H1 (cell line): ENCODE measurements at regions not wholly inside any gene's neighbourhood (a gene's known extent, or its start where the extent isn't known, plus 50 kb on each side); places are given as distances from the start of the nearest gene placed in this dataset.

Experiments used
- CTCF ChIA-PET: fragments of 300-600 bp; sonication (Branson Sonifier 250); formaldehyde crosslinking; loops from one replicate; lab custom pipeline; 2021; ENCODE audit not compliant: partially characterized antibody; lab: Charles Lee
- POLR2A ChIA-PET: fragments of 300-600 bp; sonication (Branson Sonifier 250); formaldehyde crosslinking; loops from one replicate; lab custom pipeline; 2021; ENCODE audit warnings: inconsistent platforms; ENCODE audit not compliant: partially characterized antibody; lab: Charles Lee
- DNase-seq, 2 experiments: peaks; one replicate each; pipeline versions ENCODE4 v3.0.0 to v3.0.0-alpha.2; 2010 to 2022; ENCODE audit warnings: low spot score in 2 of 2, low read depth in 1 of 2, mixed read lengths in 1 of 2
- FAIRE-seq: peaks from 2 replicates; lab custom pipeline; 2011; peaks lifted over from hg19 to GRCh38; lab: Jason Lieb, UNC
- H2AFZ ChIP-seq: 2 replicates; pipeline ENCODE4 v1.8.1; 2012; ENCODE audit warnings: low read length, inconsistent platforms
- H2AK5ac ChIP-seq: 2 replicates; pipeline ENCODE4 v1.6.1; 2013; ENCODE audit warnings: low read depth, low read length
- H2BK120ac ChIP-seq: replicated peaks from 2 replicates; pipeline ENCODE3; 2013; ENCODE audit warnings: low read depth, low read length, inconsistent platforms
- H2BK12ac ChIP-seq: 2 replicates; pipeline ENCODE4 v1.6.1; 2013; ENCODE audit warnings: low read depth, low read length
- H2BK15ac ChIP-seq: 2 replicates; pipeline ENCODE4 v1.6.1; 2013; ENCODE audit warnings: low read length
- H2BK20ac ChIP-seq: 2 replicates; pipeline ENCODE4 v1.6.1; 2013; ENCODE audit warnings: low read length
- H2BK5ac ChIP-seq: 2 replicates; pipeline ENCODE4 v1.6.1; 2013; ENCODE audit warnings: low read depth, low read length
- H3K14ac ChIP-seq: 2 replicates; pipeline ENCODE4 v1.6.1; 2013; ENCODE audit warnings: inconsistent platforms; ENCODE audit not compliant: insufficient read length
- H3K18ac ChIP-seq: 2 replicates; pipeline ENCODE4 v1.6.1; 2013; ENCODE audit warnings: low read length; ENCODE audit errors: extremely low read depth
- H3K23ac ChIP-seq: 2 replicates; pipeline ENCODE4 v1.6.1; 2013; ENCODE audit warnings: inconsistent platforms; ENCODE audit not compliant: insufficient read length
- H3K23me2 ChIP-seq: 2 replicates; pipeline ENCODE4 v1.6.1; 2013; ENCODE audit warnings: low read depth, low read length
- H3K27ac ChIP-seq: 2 replicates; pipeline ENCODE4 v1.6.1; 2011; ENCODE audit warnings: low read depth, low read length, inconsistent platforms
- H3K27me3 ChIP-seq, 4 experiments: replicated peaks in 1 of 4; 1 replicate in 1 of 4; 2 replicates in 3 of 4; pipeline versions ENCODE4 v1.6.1 to v1.8.1; 2011 to 2013; ENCODE audit warnings: low read length in 3 of 4, mild to moderate bottlenecking in 3 of 4, inconsistent platforms in 2 of 4, mixed read lengths in 2 of 4, moderate library complexity in 1 of 4; ENCODE audit not compliant: control insufficient read depth in 3 of 4, insufficient read depth in 3 of 4; ENCODE audit errors: extremely low read depth in 1 of 4
- H3K36me3 ChIP-seq, 4 experiments: 2 replicates each; pipeline versions ENCODE4 v1.6.1 to v1.8.1; 2011 to 2013; ENCODE audit warnings: mild to moderate bottlenecking in 4 of 4, low read length in 3 of 4, moderate library complexity in 2 of 4, control low read depth in 1 of 4, inconsistent platforms in 1 of 4; ENCODE audit not compliant: insufficient read depth in 4 of 4, control insufficient read depth in 2 of 4
- H3K4ac ChIP-seq: replicated peaks from 2 replicates; pipeline ENCODE3; 2013; ENCODE audit warnings: low read length, low read depth, mixed read lengths, inconsistent platforms; ENCODE audit not compliant: insufficient read length
- H3K4me1 ChIP-seq, 4 experiments: replicated peaks in 1 of 4; 1 replicate in 1 of 4; 2 replicates in 3 of 4; pipeline versions ENCODE4 v1.6.1 to v1.8.1; 2011 to 2013; ENCODE audit warnings: low read length in 3 of 4, inconsistent platforms in 2 of 4, mixed read lengths in 1 of 4; ENCODE audit not compliant: insufficient read depth in 4 of 4, control insufficient read depth in 3 of 4
- H3K4me2 ChIP-seq, 2 experiments: 2 replicates each; pipeline versions ENCODE4 v1.6.1 to v1.8.1; 2011 to 2013; ENCODE audit warnings: low read depth in 2 of 2, low read length in 2 of 2, control low read depth in 1 of 2, inconsistent platforms in 1 of 2, mild to moderate bottlenecking in 1 of 2; ENCODE audit not compliant: insufficient read depth in 1 of 2
- H3K4me3 ChIP-seq, 4 experiments: fragments of 200-600, 300-600 bp in 1 of 4; sonication (generic), shearing (Covaris generic), sonication (Bioruptor Twin) in 1 of 4; 2 replicates each; pipeline versions ENCODE4 v1.5.1 to v1.8.1; 2011 to 2016; ENCODE audit warnings: low read length in 4 of 4, low read depth in 3 of 4, control low read depth in 2 of 4, inconsistent platforms in 2 of 4, mild to moderate bottlenecking in 2 of 4, mixed read lengths in 1 of 4, moderate library complexity in 1 of 4; ENCODE audit not compliant: insufficient read depth in 2 of 4; ENCODE audit errors: extremely low read depth in 1 of 4
- H3K56ac ChIP-seq: replicated peaks from 2 replicates; pipeline ENCODE3; 2013; ENCODE audit warnings: low read depth, mild to moderate bottlenecking, mixed read lengths, low read length, inconsistent platforms; ENCODE audit not compliant: insufficient read length
- H3K79me1 ChIP-seq: 2 replicates; pipeline ENCODE4 v1.6.1; 2013; ENCODE audit warnings: low read depth, low read length, control low read depth
- H3K79me2 ChIP-seq, 2 experiments: 2 replicates each; pipeline versions ENCODE4 v1.6.1 to v1.8.1; 2012 to 2013; ENCODE audit warnings: low read length in 2 of 2, mild to moderate bottlenecking in 2 of 2, inconsistent platforms in 1 of 2; ENCODE audit not compliant: insufficient read depth in 2 of 2, control insufficient read depth in 1 of 2
- H3K9ac ChIP-seq, 4 experiments: replicated peaks in 1 of 4; 1 replicate in 1 of 4; 2 replicates in 3 of 4; pipeline versions ENCODE4 v1.6.1 to v1.8.1; 2011 to 2013; ENCODE audit warnings: low read depth in 3 of 4, low read length in 3 of 4, control low read depth in 2 of 4, mild to moderate bottlenecking in 2 of 4, moderate library complexity in 2 of 4, inconsistent platforms in 1 of 4; ENCODE audit errors: extremely low read depth in 1 of 4
- H3K9me3 ChIP-seq, 2 experiments: 2 replicates each; pipeline versions ENCODE4 v1.6.1 to v1.8.1; 2012 to 2013; ENCODE audit warnings: mild to moderate bottlenecking in 2 of 2, moderate library complexity in 2 of 2, control low read depth in 1 of 2, inconsistent platforms in 1 of 2, low read depth in 1 of 2, low read length in 1 of 2, mixed read lengths in 1 of 2; ENCODE audit not compliant: insufficient read depth in 2 of 2
- H4K20me1 ChIP-seq, 2 experiments: replicated peaks in 1 of 2; 2 replicates each; pipeline versions ENCODE3 to v1.8.1; 2011 to 2013; ENCODE audit warnings: inconsistent platforms in 2 of 2, low read length in 2 of 2, mild to moderate bottlenecking in 1 of 2; ENCODE audit not compliant: insufficient read depth in 2 of 2, control insufficient read depth in 1 of 2
- H4K5ac ChIP-seq: 2 replicates; pipeline ENCODE4 v1.6.1; 2013; ENCODE audit warnings: low read length, low read depth, mixed read lengths, inconsistent platforms; ENCODE audit not compliant: insufficient read length
- H4K8ac ChIP-seq: 2 replicates; pipeline ENCODE4 v1.8.0; 2013; ENCODE audit warnings: mild to moderate bottlenecking, moderate library complexity, low read length, inconsistent platforms; ENCODE audit not compliant: insufficient read depth; ENCODE audit errors: extremely low read depth
- H4K91ac ChIP-seq: replicated peaks from 2 replicates; pipeline ENCODE3; 2013; ENCODE audit warnings: low read length, mixed read lengths, inconsistent platforms; ENCODE audit not compliant: insufficient read length
- ASH2L ChIP-seq: fragments of 200-600, 300-600 bp; sonication (generic); IDR thresholded peaks from one replicate; pipeline ENCODE4 v1.7.1; 2017; ENCODE audit warnings: low read length
- CEBPB ChIP-seq: IDR thresholded peaks from 2 replicates; pipeline ENCODE4 v1.6.1; 2012; ENCODE audit warnings: low read depth, low read length
- CHD2 ChIP-seq: IDR thresholded peaks from 2 replicates; pipeline ENCODE4 v1.6.1; 2012; ENCODE audit warnings: low read length, improper control_type of control experiment
- EZH2 ChIP-seq: fragments of 200-600 bp; sonication (generic); IDR thresholded peaks from 2 replicates; pipeline ENCODE4 v1.7.1; 2012; ENCODE audit warnings: low read depth, mild to moderate bottlenecking, moderate library complexity, low read length, inconsistent platforms; ENCODE audit not compliant: severe bottlenecking
- GTF2F1 ChIP-seq: IDR thresholded peaks from 2 replicates; pipeline ENCODE4 v1.6.1; 2012; ENCODE audit warnings: low read depth, low read length, improper control_type of control experiment, borderline replicate concordance
- HDAC2 ChIP-seq, 2 experiments: fragments of 300-600 bp in 1 of 2; sonication (generic) in 1 of 2; IDR thresholded peaks; 2 replicates each; pipeline ENCODE4 v1.6.1; 2011 to 2012; ENCODE audit warnings: low read depth in 2 of 2, low read length in 2 of 2, mild to moderate bottlenecking in 2 of 2, moderate library complexity in 2 of 2, borderline replicate concordance in 1 of 2, inconsistent platforms in 1 of 2
- JUN ChIP-seq: IDR thresholded peaks from 2 replicates; pipeline ENCODE4 v1.6.1; 2011; ENCODE audit warnings: low read depth, mild to moderate bottlenecking, improper control_type of control experiment, low read length
- RAD21 ChIP-seq, 2 experiments: IDR thresholded peaks in 1 of 2; conservative IDR thresholded peaks in 1 of 2; 2 replicates each; pipeline ENCODE4 v1.6.1; 2011; ENCODE audit warnings: low read depth in 2 of 2, low read length in 2 of 2, improper control_type of control experiment in 1 of 2, inconsistent platforms in 1 of 2, mild to moderate bottlenecking in 1 of 2, moderate library complexity in 1 of 2
- SP1 ChIP-seq: IDR thresholded peaks from 2 replicates; pipeline ENCODE4 v1.6.1; 2011; ENCODE audit warnings: low read depth, low read length
- SP2 ChIP-seq: IDR thresholded peaks from 2 replicates; pipeline ENCODE4 v1.6.1; 2012; ENCODE audit warnings: mild to moderate bottlenecking, low read length, inconsistent platforms
- TAF1 ChIP-seq: IDR thresholded peaks from 2 replicates; pipeline ENCODE4 v1.6.1; 2011; ENCODE audit warnings: mild to moderate bottlenecking, low read depth, low read length
- WGBS, 2 experiments: shearing (Covaris generic) in 1 of 2; methylation state at CpG; one replicate each; pipeline versions ENCODE4 v1.1.6 to v1.1.7; 2013 to 2015; ENCODE audit warnings: low lambda C conversion rate in 2 of 2, mixed read lengths in 2 of 2, inconsistent platforms in 1 of 2, low coverage in 1 of 2, missing lambda C conversion rate in 1 of 2; ENCODE audit not compliant: insufficient replicate concordance in 2 of 2, insufficient coverage in 1 of 2, insufficient read length in 1 of 2; ENCODE audit errors: extremely low coverage in 1 of 2, missing lambda C conversion rate in 1 of 2; 5-methylcytosine and 5-hydroxymethylcytosine counted together
- TF ChIP-seq, protein P1 (sequence below): IDR thresholded peaks from 2 replicates; pipeline ENCODE4 v1.6.1; 2012; ENCODE audit warnings: inconsistent platforms

- H3K79me2 ChIP-seq = no peaks in the 10 kb centered on the region
- no peaks in the 10 kb centered on the region for H3K9me3 ChIP-seq
- no peak overlapping the region for H3K9ac ChIP-seq
- no peak overlapping the region for H3K56ac ChIP-seq
- 92% methylated on average over 10 of the region's 10 CpGs; no CpG with 5 or more reads in 1 of the 2 experiments for WGBS, 2 experiments
- no peaks in the 10 kb centered on the region for H3K23me2 ChIP-seq
- CTCF ChIA-PET = interaction anchor here (0.6 to 1.5 kb wide), 2 partner anchors 17 to 18 kb away, joined by 3 to 4 read pairs; no protein-coding TSS in a partner anchor
- POLR2A ChIA-PET = interaction anchor here (0.8 kb wide), 1 partner anchor 16 kb away, joined by 3 read pairs; no protein-coding TSS in a partner anchor
- H3K36me3 ChIP-seq = no peaks in the 10 kb centered on the region
- H4K5ac ChIP-seq = no peak overlapping the region
- H3K27ac ChIP-seq = no peak overlapping the region
- H3K23ac ChIP-seq = no peak overlapping the region
- FAIRE-seq = no peak
- no peaks in the 10 kb centered on the region for H4K20me1 ChIP-seq
- no peak overlapping the region for H3K4me2 ChIP-seq
- no peak overlapping the region for H3K4me3 ChIP-seq
- no peak overlapping the region for H2BK12ac ChIP-seq
- no peak overlapping the region for H4K91ac ChIP-seq
- H3K4me1 ChIP-seq = no peaks in the 10 kb centered on the region
- H3K79me1 ChIP-seq = no peaks in the 10 kb centered on the region
- H2BK15ac ChIP-seq = no peak overlapping the region
- H2BK5ac ChIP-seq = no peak overlapping the region
- no peaks in the 10 kb centered on the region for H3K27me3 ChIP-seq
- no peak for DNase-seq
- no peak overlapping the region for H3K18ac ChIP-seq
- no peak overlapping the region for H2BK20ac ChIP-seq
- H2AFZ ChIP-seq = no peak overlapping the region
- H2AK5ac ChIP-seq = no peak overlapping the region
- no peak overlapping the region for H2BK120ac ChIP-seq
- no peak overlapping the region for H3K4ac ChIP-seq
- no peak overlapping the region for H3K14ac ChIP-seq
- H4K8ac ChIP-seq = no peak overlapping the region
- TF ChIP-seq, protein P1, sequence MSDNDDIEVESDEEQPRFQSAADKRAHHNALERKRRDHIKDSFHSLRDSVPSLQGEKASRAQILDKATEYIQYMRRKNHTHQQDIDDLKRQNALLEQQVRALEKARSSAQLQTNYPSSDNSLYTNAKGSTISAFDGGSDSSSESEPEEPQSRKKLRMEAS = no peak
- TF ChIP-seq SP2 (no peak), RAD21 (IDR thresholded peaks at IDR 0.05 in 1 of 2, conservative IDR thresholded peaks at IDR 0.05 in 1 of 2; ENCODE audit: low read depth in 2 of 2, low read length in 2 of 2) (no peak), GTF2F1 (no peak), JUN (no peak), CHD2 (no peak), EZH2 (no peak), CEBPB (no peak), TAF1 (no peak), HDAC2 (IDR thresholded peaks at IDR 0.05; ENCODE audit: borderline replicate concordance in 1 of 2, low read depth in 2 of 2, low read length in 2 of 2) (no peak), ASH2L (no peak), SP1 (no peak)
Measured at GRCh38 chr12:11563785-11564739, 85.4 kb upstream of the ETV6 start.
